ENCODE measurements at regions not wholly inside any gene's neighbourhood (a gene's known extent, or its start where the extent isn't known, plus 50 kb on each side); places are given as distances from the start of the nearest gene placed in this dataset.

DNA sequence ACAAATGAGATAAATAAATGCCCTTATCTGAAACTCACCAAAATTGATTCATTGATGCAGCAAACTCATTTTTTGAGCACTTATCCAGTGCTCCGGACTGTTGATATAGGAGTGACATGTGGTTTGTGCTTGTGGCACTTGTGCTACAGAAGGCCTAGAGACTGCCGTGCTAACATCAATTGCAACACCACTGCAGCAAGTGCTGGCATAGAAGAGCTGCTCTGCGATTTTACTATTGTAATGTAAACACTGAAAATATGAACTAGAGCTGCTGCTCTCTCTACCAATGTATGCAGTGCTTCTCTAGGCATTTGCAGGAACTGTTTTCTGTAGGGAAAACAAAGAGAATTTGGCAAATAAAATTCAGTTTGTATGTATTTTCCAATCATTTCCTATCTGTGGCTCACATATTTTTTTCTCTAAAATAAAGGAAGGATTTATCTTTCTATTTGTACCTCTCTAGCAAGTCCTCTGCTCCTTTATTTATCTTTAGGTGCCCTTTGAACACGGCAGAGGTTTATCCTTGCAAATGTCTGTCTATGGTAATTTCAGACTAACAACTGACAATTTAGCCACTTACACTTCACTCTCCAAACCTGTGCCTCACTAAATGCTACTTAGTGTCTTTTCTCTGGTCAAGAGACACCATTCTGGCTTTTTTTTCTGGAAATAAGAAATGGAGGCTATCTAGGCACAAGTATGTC, 409.5 kb upstream of the ADGRL2 start:
- no peak for TF ChIP-seq POLR2AphosphoS5 (IDR thresholded peaks at IDR 0.05)
- TF ChIP-seq RAD21 (conservative IDR thresholded peaks at IDR 0.05): no peak
- no peak for TF ChIP-seq EP300 (conservative IDR thresholded peaks at IDR 0.05; ENCODE audit: poor library complexity, severe bottlenecking)
- peak; percentile 24 for TF ChIP-seq MXI1 (conservative IDR thresholded peaks at IDR 0.05; ENCODE audit: poor library complexity, severe bottlenecking)
- TF ChIP-seq TAF1 (IDR thresholded peaks at IDR 0.05; ENCODE audit: low read depth): no peak
- Histone ChIP-seq H4K20me1 (ENCODE audit: insufficient read depth) (no peaks in the 10 kb centered on the region), H3K27ac (ENCODE audit: low read length) (no peak overlapping the region), H3F3A (ENCODE audit: insufficient read depth, low read length, poor library complexity, severe bottlenecking) (no peaks in the 10 kb centered on the region), H3K9me3 (ENCODE audit: low read length) (no peaks in the 10 kb centered on the region), H3K79me2 (replicated peaks; ENCODE audit: insufficient read depth, low read length) (no peaks in the 10 kb centered on the region), H2AFZ (ENCODE audit: low read depth, low read length) (no peak overlapping the region), H3K36me3 (ENCODE audit: insufficient read depth, low read length) (no peaks in the 10 kb centered on the region), H3K4me2 (ENCODE audit: low read length) (no peak overlapping the region), H3K9ac (ENCODE audit: low read length) (no peak overlapping the region), H3K27me3 (ENCODE audit: insufficient read depth, low read depth, low read length) (no peaks in the 10 kb centered on the region), H3K9me2 (ENCODE audit: insufficient read depth, low read length) (no peaks in the 10 kb centered on the region), H3K4me3 (ENCODE audit: low read length) (no peak overlapping the region)

- Histone ChIP-seq H3K4me2 (ENCODE audit: low read length) (no peak overlapping the region), H3K79me2 (replicated peaks; ENCODE audit: insufficient read depth, low read length) (no peaks in the 10 kb centered on the region), H4K20me1 (ENCODE audit: insufficient read depth) (no peaks in the 10 kb centered on the region), H3K9me3 (ENCODE audit: low read length) (no peaks in the 10 kb centered on the region), H3K4me3 (ENCODE audit: low read length) (no peak overlapping the region), H3K27me3 (ENCODE audit: insufficient read depth, low read depth, low read length) (no peaks in the 10 kb centered on the region), H3K9ac (ENCODE audit: low read length) (no peak overlapping the region), H3K9me2 (ENCODE audit: insufficient read depth, low read length) (no peaks in the 10 kb centered on the region), H3K36me3 (ENCODE audit: insufficient read depth, low read length) (no peaks in the 10 kb centered on the region), H3F3A (ENCODE audit: insufficient read depth, low read length, poor library complexity, severe bottlenecking) (no peaks in the 10 kb centered on the region), H3K27ac (ENCODE audit: low read length) (no peak overlapping the region), H2AFZ (ENCODE audit: low read depth, low read length) (no peak overlapping the region)
- TF ChIP-seq, protein P1, sequence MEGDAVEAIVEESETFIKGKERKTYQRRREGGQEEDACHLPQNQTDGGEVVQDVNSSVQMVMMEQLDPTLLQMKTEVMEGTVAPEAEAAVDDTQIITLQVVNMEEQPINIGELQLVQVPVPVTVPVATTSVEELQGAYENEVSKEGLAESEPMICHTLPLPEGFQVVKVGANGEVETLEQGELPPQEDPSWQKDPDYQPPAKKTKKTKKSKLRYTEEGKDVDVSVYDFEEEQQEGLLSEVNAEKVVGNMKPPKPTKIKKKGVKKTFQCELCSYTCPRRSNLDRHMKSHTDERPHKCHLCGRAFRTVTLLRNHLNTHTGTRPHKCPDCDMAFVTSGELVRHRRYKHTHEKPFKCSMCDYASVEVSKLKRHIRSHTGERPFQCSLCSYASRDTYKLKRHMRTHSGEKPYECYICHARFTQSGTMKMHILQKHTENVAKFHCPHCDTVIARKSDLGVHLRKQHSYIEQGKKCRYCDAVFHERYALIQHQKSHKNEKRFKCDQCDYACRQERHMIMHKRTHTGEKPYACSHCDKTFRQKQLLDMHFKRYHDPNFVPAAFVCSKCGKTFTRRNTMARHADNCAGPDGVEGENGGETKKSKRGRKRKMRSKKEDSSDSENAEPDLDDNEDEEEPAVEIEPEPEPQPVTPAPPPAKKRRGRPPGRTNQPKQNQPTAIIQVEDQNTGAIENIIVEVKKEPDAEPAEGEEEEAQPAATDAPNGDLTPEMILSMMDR (IDR thresholded peaks at IDR 0.05; ENCODE audit: poor library complexity, severe bottlenecking): no peak
- TF ChIP-seq, protein P2, sequence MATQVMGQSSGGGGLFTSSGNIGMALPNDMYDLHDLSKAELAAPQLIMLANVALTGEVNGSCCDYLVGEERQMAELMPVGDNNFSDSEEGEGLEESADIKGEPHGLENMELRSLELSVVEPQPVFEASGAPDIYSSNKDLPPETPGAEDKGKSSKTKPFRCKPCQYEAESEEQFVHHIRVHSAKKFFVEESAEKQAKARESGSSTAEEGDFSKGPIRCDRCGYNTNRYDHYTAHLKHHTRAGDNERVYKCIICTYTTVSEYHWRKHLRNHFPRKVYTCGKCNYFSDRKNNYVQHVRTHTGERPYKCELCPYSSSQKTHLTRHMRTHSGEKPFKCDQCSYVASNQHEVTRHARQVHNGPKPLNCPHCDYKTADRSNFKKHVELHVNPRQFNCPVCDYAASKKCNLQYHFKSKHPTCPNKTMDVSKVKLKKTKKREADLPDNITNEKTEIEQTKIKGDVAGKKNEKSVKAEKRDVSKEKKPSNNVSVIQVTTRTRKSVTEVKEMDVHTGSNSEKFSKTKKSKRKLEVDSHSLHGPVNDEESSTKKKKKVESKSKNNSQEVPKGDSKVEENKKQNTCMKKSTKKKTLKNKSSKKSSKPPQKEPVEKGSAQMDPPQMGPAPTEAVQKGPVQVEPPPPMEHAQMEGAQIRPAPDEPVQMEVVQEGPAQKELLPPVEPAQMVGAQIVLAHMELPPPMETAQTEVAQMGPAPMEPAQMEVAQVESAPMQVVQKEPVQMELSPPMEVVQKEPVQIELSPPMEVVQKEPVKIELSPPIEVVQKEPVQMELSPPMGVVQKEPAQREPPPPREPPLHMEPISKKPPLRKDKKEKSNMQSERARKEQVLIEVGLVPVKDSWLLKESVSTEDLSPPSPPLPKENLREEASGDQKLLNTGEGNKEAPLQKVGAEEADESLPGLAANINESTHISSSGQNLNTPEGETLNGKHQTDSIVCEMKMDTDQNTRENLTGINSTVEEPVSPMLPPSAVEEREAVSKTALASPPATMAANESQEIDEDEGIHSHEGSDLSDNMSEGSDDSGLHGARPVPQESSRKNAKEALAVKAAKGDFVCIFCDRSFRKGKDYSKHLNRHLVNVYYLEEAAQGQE (IDR thresholded peaks at IDR 0.05; ENCODE audit: borderline replicate concordance): no peak
- no peak for TF ChIP-seq SMC3 (conservative IDR thresholded peaks at IDR 0.05; ENCODE audit: poor library complexity)
- no peak for TF ChIP-seq EP300 (conservative IDR thresholded peaks at IDR 0.05; ENCODE audit: poor library complexity, severe bottlenecking)
- no peak for TF ChIP-seq RAD21 (conservative IDR thresholded peaks at IDR 0.05)
- TF ChIP-seq POLR2AphosphoS5 (IDR thresholded peaks at IDR 0.05): no peak
- no peak for TF ChIP-seq EZH2 (IDR thresholded peaks at IDR 0.05; ENCODE audit: borderline replicate concordance, insufficient read depth, low read length, poor library complexity, severe bottlenecking)
- no peak for TF ChIP-seq TAF1 (IDR thresholded peaks at IDR 0.05; ENCODE audit: low read depth)
- TF ChIP-seq MXI1 (conservative IDR thresholded peaks at IDR 0.05; ENCODE audit: poor library complexity, severe bottlenecking): no peak
Observed at GRCh38 chr1:81388435-81388834, 412.3 kb upstream of the ADGRL2 start.

Data from neural cell (in vitro differentiated cells).